GM21360 (cell line): ENCODE measurements at regions not wholly inside any gene's neighbourhood (a gene's known extent, or its start where the extent isn't known, plus 50 kb on each side); places are given as distances from the start of the nearest gene placed in this dataset.
"Not testable (repeated sequence)": the region's sequence is repeated elsewhere in the genome, so short reads cannot be mapped to it uniquely, and the experiment has no call there.

Experiments
- ATAC-seq: cut with Tn5 transposase; IDR thresholded peaks from one replicate; pipeline ENCODE4 v1.9.1; 2021; ENCODE audit warnings: mild to moderate bottlenecking, moderate library complexity; ENCODE audit not compliant: unreplicated experiment

DNA sequence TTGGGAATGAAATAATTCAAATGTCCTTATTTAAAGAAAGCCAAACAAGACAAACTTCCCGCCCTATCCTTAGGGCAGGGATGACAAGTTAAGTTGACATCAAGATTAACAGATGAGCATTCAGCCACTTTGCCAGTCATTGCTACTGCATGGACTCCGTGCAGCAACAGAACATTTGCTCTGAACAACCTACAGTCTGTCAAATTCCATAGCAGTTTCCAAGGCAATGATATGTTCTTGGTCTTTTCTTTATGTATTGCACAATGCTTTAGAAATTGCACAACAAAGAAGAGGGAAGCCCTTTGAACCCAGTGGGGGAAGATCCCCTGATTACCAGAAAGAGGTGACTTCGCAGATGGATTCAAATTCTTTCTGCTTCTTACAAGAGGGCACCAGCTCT lies 269.8 kb downstream of the BCAT1 start:
- ATAC-seq = no peak

DNA sequence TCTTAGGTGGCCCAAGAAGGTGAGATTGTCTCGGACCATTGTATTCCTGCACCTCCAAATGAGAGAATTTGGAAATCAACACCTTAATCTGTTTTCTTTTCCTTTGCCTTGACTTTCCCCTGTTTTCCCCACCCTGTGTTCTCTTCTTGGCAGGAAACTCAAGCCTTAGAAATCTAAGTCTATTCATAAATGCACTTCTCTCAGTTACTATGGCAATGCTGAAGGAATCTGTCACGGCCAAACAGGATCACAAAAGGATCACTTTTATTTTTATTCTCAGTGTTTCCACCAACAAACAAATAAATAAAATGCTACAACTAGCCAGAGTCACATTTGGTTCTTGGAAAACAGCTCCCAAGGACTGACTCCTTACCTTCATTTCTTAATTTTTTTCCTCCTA lies 270.5 kb downstream of the BCAT1 start:
- ATAC-seq = no peak

DNA sequence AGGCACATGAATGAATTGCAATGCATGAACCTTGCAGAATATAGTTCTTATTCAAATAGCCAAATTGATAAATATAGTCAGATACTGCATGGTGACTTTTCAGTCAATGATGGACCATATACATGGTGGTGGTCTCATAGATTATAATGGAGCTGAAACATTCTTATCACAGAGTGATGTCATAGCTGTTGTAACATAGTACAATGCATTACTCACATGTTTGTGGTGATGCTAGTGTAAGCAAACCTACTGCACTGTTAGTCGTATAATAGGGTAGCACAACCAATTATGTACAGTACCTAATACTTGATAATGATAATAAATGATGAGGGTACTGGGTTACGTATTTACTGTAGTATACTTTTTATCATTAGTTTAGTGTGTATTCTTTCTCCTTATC lies 280.3 kb downstream of the BCAT1 start:
- no peak for ATAC-seq

DNA sequence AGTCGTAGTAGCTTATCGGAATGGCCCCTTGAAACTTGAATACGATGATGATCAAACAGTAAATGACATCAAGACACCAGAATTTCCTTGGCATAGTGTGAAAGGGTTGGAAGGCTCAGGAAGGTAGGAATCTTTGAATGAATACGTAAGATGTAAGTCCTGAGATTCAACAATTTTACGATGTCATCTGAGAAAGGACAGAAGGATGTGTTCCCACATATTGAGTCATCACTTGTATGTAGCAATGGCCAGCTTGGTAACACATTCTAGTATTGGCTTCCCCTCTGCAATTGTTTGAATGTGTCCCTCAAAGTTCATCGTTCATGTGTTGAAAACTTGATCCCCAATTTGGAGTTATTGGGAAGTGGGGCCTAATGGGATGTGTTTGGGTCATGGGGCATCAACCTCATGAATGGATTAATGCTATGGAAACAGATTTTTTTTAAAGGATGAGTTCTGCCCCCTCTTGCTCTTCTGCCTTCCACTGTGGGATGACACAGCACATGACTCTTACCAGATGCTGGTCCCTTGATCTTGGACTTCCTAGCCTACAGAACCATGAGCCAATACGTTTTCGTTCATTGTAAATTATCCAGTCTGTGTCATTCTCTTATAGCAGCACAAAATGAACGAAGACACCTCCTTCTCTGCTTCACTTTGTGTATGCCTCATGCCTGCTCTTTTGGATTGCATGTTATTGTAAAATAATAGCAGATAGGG lies 284.6 kb downstream of the BCAT1 start:
- ATAC-seq = no peak

DNA sequence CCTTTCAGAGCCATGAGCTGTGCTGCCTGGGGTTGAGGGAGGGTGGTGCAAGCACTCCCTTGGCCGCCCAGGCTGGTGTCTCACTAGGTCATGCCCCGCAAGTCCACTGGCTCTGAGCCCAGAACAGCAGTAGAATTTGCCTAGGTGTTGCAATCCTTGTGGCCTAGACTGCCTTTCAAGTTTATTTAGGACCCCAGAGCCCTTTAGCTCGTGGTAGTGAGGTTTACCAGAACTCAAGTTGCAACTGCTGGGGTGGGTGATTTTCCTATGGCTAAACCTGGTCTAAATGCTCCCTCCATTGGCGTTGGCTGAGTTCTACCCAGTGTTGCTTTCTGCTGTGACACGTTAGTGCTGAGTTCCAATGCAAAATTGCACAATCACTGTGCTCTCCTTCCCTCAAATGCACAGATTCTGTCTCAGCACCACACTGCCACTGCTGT lies 287.2 kb downstream of the BCAT1 start:
- ATAC-seq = no peak

DNA sequence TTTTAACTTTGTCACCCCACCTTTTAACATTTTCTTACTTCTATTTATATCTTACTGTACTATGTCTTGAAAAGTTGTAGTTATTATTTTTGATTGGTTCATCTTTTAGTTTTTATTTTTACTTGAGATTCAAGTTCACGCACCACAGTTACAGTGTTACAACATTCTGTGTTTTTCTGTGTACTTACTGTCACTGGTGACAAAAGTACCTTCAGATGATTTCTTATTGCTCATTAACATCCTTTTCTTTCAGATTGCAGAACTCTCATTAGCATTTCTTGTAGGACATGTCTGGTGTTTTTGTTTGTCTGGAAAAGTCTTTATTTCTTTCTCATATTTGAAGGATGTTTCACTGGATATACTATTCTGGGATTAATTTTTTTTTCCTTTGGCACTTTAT lies 289.9 kb downstream of the BCAT1 start:
- no peak for ATAC-seq

DNA sequence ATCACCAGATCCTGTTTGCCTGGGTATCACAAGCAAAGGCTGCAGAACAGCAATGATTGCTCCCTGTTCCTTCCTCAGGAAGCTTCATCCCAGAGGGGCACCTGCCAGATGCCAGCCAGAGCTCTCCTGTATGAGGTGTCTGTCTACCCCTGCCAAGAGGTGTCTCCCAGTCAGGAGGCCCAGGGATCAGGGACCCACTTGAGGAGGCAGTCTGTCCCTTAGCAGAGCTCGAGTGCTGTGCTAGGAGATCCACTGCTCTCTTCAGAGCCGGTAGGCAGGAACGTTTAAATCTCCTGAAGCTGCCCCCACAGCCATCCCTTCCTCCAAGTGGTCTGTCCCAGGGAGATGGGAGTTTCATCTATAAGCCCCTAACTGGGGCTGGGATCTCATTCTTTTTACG lies 294.6 kb downstream of the BCAT1 start:
- ATAC-seq = not testable (repeated sequence)

DNA sequence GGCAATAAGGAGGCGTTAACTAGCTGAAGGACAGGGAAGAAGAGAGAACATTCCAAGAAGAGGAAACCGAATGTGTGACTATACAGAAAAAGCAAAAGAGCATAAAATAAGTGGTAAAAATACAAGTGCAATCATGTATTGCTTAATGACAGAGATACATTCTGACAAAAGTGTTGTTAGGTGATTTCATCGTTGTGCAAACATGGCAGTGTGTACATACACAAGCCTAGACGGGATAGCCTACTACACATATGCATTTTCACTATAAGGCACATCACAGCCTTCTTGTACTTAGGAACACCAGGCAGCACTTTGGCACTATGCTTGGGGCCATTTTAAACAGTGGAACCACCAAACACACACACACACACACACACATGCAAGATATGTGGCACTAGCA lies 299.3 kb downstream of the BCAT1 start:
- ATAC-seq = no peak

DNA sequence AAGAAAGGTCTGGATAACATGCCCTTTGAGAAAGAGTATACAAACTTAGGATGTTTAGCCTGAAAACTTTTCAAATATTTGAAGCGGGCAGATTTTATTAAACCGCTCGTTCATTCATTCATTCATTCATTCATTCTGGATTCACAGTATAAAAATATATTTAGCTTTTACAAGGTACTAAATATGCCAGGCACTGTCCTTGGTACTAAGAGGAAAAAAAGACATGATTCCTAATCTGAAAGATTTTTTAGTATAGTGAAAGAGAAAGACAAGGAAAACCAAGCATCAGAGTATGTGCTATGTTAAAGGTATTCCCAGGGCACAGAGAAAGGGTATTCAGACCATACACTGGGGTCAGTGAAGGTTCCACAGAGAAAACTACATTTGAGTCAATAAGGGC lies 299.7 kb downstream of the BCAT1 start:
- ATAC-seq = no peak

DNA sequence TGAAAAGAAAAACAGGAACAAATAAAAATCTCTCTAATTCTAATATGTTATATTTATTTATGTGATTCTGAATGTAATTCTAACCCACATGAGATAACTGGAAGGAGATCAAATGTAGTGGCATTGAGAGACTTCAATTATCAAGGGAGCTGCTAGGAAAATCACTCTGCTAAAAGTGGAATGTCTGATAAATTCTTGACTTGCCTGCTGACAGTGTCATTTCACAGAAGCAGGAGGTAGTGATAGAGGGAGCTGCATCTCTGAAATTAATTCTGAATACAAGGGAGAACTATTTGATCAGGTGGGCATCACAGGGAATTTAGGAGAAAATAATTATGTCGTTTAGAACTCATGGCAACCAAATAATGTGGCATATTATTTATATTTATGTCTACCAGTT lies 303.6 kb downstream of the BCAT1 start:
- ATAC-seq = no peak

DNA sequence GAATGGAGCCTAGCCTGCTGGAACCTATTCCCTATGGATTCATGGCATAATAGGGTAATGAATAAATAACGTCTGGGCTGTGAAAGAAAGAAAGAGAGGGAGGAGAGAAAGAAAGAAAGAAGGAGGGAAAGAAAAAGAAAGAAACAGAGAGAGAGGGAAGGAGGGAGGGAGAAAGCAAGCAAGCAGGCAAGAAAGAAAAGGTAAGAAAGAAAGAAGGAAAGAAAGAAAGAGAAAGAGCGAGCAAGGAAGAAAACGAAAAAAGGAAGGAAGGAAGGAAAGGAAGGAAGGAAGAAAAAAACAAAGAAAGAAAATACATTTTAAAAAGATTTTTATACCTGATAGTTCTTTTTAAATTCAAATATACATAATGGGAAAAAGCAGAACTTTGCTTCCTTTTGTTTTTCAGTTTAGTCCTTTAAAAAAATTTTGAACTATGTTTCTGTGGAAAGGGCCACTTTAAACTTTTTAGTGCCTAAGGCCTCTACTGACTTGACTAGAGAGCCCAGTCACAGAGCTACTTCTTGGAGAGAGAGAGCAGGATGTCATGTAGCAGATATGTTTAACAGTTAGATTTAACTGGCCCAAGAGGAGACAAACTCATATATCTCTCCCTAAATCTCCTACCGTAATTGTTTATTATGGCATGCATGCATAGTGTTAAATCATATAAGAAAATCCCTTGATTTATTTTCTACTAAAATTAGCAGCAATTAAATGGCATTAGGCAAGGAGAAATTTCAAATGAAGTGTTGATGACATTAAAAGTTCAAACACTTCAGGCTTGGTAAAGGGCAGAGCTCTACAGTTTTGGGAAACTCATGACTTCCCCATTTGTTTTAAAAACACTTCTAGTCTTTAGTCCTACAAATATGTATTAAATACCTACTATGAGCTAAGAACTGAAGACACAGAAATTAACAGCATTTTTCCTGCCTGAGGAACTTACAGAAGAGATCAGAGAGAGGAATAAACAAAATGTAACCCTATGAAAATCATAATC lies 305.5 kb downstream of the BCAT1 start:
- no peak for ATAC-seq

DNA sequence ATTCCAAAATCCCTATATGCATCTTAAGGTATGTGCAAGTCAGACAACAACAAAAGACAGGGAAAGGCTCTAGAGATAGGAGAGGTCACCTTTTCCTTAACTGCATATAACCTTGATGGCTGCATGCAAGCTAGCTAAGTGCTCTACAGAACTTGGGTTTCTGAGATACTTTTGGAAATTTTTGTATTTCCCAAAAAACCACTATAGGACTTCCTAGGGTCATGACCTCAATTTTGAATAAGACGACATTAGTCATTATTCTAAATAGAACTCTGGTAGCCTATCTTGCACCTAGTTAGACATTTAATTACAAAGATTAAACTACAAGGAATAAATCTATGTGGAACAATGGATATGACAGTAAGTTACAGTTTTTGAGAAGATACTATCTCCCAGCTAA lies 309.3 kb downstream of the BCAT1 start:
- ATAC-seq = no peak

DNA sequence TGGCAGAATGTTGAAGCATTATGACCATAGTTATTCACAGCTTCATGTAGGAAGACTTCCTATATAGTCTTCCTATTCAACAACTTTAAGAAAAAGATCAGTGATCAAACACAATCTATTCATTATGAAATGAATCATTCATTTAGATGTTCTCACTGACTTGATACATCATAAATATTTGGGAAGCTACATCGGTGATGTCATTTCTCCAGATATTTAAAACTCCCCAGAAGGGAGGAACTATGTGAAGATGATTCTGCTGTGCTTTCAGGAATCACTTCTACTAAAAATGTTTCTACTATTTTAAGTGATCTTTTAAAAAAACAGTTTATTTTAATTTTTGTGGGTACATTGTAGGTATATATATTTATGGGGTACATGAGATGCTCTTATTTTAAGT lies 316.4 kb downstream of the BCAT1 start:
- ATAC-seq = no peak

DNA sequence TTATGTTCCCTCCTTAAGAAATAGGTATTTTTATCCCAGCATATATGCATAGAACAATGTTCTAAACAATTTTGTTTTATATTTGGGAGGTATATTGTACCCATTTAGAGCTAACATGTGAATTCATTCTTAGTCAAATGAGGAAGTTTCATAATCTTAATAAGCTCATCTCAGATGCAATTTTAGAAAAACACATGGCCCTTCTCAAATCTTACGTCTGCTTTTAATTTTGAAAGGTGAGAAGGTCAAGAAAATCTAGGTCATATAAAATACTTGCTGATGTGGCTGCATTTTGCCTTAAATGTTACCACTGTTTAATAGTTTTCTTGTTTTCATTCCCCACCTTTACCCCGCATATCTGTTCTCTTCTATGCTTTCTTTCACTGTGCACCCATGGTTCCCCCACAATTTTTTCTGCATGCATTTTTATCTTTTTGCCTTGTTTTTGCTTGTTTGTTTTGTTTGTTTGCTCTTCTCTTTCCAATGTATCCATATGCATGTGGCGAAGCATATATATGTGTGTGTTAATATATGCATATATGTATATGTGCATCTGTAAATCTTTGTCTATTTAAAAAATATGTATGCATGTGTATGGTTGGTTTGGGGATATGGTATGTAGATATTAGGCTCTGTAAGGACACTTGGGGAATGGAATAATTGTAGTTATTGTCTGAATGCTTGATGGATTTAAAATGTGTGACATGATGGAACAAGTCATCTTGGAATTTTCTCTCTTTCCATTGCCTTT lies 317.1 kb downstream of the BCAT1 start:
- no peak for ATAC-seq

DNA sequence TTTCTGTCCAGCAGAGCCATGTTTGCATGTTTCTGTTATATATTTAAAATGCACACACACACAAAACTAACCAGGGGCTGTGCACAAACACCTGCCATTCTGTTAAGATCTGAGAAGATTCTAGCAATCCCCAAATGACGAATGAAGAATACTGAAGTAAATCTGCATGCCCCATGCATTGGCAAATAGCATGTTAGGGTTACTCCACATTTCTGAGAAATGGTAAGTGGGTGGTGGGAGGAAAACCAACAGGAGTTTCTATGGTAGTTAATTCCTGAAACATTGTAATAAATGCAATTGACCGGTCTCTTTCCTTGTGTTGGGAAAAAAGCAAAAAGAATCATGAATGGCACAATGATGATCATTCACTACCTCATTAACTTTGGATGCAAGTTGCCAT lies 318.0 kb downstream of the BCAT1 start:
- no peak for ATAC-seq

DNA sequence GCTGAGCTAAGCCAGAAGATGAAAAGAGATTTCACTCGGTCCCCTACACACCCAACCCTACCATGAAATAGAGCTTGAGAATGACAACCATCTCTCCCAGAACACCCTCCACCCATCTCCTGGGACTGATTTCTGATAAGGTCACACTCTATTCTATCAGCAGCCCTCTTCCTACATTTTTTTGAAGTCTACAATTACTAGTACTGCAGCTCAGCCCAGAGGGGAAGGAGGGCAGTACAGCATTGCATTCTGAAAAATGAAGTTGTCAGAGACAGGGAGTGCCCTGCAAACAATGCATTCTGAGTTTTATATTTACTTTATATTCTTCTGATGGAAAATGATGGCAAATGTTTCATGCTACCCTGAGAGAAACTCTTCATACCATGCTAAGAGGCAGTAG lies 318.5 kb downstream of the BCAT1 start:
- no peak for ATAC-seq

DNA sequence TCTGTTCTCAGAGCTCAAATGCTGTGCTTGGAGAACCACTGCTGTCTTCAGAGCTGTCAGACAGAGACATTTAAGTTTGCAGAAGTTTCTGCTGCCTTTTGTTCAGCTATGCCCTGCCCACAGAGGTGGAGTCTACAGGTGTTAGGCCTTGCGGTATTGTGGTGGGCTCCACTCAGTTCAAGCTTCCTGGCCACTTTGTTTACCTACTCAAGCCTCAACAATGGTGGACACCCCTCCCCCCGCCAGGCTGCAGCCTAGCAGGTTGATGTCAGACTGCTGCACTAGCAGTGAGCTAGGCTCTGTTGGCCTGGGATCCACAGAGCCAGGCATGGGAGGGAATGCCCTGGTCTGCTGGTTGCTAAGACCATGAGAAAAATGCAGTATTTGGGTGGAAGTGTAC lies 323.8 kb downstream of the BCAT1 start:
- ATAC-seq = no peak

DNA sequence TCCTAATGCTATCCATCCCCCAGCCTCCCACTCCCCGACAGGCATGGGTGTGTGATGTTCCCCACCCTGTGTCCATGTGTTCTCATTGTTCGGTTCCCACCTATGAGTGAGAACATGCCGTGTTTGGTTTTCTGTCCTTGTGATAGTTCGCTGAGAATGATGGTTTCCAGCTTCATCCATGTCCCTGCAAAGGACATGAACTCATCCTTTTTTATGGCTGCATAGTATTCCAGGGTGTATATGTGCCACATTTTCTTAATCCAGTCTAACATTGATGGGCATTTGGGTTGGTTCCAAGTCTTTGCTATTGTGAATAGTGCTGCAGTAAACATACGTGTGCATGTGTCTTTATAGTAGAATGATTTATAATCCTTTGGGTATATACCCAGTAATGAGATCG lies 328.9 kb downstream of the BCAT1 start:
- not testable (repeated sequence) for ATAC-seq

DNA sequence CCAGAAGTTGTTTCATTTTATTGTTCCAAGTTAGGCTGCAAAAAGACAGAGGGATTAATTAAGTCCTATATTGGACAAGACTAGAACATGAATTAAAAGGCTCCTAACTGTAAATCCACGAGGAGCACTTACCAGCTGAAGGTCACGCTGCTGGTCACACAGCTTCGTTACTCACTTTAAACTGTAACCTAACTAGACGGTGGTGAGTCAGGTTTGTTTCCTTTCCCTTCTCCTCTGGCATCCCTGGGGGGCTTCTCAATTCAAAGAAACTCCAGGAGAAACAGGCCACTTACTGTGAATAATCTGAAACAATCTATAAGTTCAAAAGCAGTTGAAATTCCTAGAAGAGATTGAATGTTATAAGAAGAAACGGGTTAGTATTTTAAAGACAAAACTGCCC lies 331.4 kb downstream of the BCAT1 start:
- ATAC-seq = no peak

DNA sequence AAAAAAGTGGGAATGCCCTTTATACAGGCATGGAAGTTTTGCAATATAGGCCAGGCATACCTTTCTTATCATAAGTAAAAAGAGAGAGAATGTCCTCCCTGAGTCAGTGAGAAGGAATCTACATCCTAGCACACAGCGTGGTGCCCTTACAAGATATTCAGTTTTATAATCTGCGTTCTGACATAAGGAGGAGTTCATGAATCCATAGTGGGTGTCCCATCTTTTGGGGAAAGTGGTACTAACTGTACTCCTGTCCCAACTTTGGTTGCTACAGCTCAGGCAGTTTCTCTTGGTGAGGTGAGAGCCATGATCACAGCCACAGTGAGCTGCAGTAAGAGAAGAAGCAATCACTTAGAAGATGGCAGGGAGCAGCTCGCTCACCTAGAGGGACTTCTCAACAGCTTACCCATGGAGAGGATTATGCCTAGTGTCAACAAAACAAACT lies 332.9 kb downstream of the BCAT1 start:
- no peak for ATAC-seq

DNA sequence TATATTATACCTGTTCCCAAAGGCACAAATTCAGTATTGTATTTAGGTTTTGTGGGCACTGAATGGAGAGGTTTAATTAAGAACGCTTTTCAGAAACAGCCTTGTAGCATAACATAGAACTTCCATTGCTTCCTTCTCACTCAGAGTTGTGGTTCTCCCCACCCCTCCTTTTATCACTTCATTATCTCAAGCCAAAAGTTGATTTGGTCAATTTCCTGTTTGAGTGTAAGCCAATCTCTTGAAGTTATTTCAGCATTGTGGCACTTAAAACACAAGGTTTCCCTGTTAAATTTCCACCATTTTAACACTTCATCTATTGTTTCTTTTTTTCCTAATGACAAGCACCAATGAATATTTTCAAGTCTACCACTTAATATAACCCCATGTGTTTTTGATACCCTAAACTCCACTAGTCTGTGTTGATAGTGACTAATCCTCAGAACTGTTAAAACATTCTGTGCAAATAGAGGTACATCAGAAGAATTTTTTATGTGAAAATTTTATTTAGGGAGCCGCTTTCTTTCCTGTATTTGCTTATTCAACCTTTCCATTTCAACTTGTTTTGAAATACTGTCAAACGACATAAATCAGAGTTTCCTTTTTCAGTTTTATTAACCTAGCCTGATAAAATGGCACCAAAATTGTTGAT lies 340.1 kb downstream of the BCAT1 start:
- no peak for ATAC-seq
